Fibroblast of lung (primary cell): ENCODE measurements at regions not wholly inside any gene's neighbourhood (a gene's known extent, or its start where the extent isn't known, plus 50 kb on each side); places are given as distances from the start of the nearest gene placed in this dataset.
A peak's percentile ranks its signal among the peaks of the same experiment; 100 is the strongest.
"Not testable (repeated sequence)": the region's sequence is repeated elsewhere in the genome, so short reads cannot be mapped to it uniquely, and the experiment has no call there.

Experiments used
- DNase-seq, 2 donors: peaks; one replicate each; pipeline versions ENCODE4 v3.0.0 to v3.0.0-alpha.2; 2010; ENCODE audit warnings: low read depth in 2 of 2
- H2AFZ ChIP-seq: 2 replicates; pipeline ENCODE4 v1.5.1; 2012; ENCODE audit warnings: low read length, control low read depth, inconsistent platforms
- H3K27ac ChIP-seq: 2 replicates; pipeline ENCODE4 v1.5.1; 2011; ENCODE audit warnings: low read length, control low read depth; ENCODE audit not compliant: insufficient read depth
- H3K27me3 ChIP-seq: 2 replicates; pipeline ENCODE4 v1.5.1; 2011; ENCODE audit warnings: mild to moderate bottlenecking, low read length; ENCODE audit not compliant: control insufficient read depth, insufficient read depth
- H3K36me3 ChIP-seq: 2 replicates; pipeline ENCODE4 v1.5.1; 2011; ENCODE audit warnings: low read length; ENCODE audit not compliant: control insufficient read depth, insufficient read depth
- H3K4me1 ChIP-seq: 2 replicates; pipeline ENCODE4 v1.5.1; 2011; ENCODE audit warnings: low read length; ENCODE audit not compliant: control insufficient read depth, insufficient read depth; ENCODE audit errors: extremely low read depth
- H3K4me2 ChIP-seq: 2 replicates; pipeline ENCODE4 v1.5.1; 2011; ENCODE audit warnings: low read length, control low read depth; ENCODE audit not compliant: insufficient read depth; ENCODE audit errors: extremely low read depth
- H3K4me3 ChIP-seq, 4 experiments: fragments of 200-600 bp in 1 of 4; sonication (generic) in 1 of 4; replicated peaks in 1 of 4; 2 replicates each; pipeline ENCODE4 v1.5.1; 2011 to 2016; ENCODE audit warnings: low read length in 4 of 4, low read depth in 3 of 4, mild to moderate bottlenecking in 3 of 4, control low read depth in 2 of 4, inconsistent platforms in 1 of 4, mixed read lengths in 1 of 4; ENCODE audit not compliant: insufficient read depth in 1 of 4; ENCODE audit errors: control extremely low read depth in 1 of 4
- H3K79me2 ChIP-seq: 2 replicates; pipeline ENCODE4 v1.5.1; 2012; ENCODE audit warnings: mild to moderate bottlenecking, low read length, inconsistent platforms; ENCODE audit not compliant: control insufficient read depth, insufficient read depth
- H3K9ac ChIP-seq: 2 replicates; pipeline ENCODE4 v1.5.1; 2011; ENCODE audit warnings: mild to moderate bottlenecking, low read length, control low read depth; ENCODE audit not compliant: insufficient read depth
- H3K9me3 ChIP-seq: 2 replicates; pipeline ENCODE4 v1.5.1; 2012; ENCODE audit warnings: low read depth, low read length; ENCODE audit not compliant: control insufficient read depth, insufficient read depth
- H4K20me1 ChIP-seq: 2 replicates; pipeline ENCODE4 v1.5.1; 2011; ENCODE audit warnings: low read length; ENCODE audit not compliant: control insufficient read depth, insufficient read depth; ENCODE audit errors: extremely low read depth
- EZH2 ChIP-seq: IDR thresholded peaks from 2 replicates; pipeline ENCODE4 v1.5.1; 2012; ENCODE audit warnings: low read length, control low read depth, mild to moderate bottlenecking; ENCODE audit errors: missing control alignments
- TF ChIP-seq, protein P1 (sequence below), 2 donors: IDR thresholded peaks in 1 of 2; conservative IDR thresholded peaks in 1 of 2; 1 replicate in 1 of 2; 2 replicates in 1 of 2; pipeline ENCODE4 v1.5.1; 2011 to 2012; ENCODE audit warnings: low read length in 2 of 2, control low read depth in 1 of 2, inconsistent platforms in 1 of 2, low read depth in 1 of 2, mild to moderate bottlenecking in 1 of 2

DNA sequence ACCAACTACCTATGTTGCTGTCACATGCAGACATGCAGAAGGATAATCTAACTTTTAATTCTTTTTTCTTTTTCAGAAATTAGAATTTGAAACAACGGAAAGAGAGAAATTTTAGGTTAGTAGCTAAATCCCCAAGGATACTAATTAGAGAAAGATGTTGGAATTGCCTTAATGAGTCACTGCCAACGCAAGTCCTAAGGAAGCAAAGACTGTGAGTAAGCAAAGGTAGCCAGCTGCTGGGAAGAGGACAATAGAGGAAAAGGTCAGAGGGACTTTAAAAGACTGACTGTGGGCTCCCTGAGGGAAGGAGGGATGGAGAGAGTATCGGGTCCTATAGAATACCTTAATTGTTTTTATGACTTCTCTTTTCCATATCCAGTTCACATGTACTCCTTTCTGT is 461.9 kb upstream of the PAPPA start:
- TF ChIP-seq, protein P1, sequence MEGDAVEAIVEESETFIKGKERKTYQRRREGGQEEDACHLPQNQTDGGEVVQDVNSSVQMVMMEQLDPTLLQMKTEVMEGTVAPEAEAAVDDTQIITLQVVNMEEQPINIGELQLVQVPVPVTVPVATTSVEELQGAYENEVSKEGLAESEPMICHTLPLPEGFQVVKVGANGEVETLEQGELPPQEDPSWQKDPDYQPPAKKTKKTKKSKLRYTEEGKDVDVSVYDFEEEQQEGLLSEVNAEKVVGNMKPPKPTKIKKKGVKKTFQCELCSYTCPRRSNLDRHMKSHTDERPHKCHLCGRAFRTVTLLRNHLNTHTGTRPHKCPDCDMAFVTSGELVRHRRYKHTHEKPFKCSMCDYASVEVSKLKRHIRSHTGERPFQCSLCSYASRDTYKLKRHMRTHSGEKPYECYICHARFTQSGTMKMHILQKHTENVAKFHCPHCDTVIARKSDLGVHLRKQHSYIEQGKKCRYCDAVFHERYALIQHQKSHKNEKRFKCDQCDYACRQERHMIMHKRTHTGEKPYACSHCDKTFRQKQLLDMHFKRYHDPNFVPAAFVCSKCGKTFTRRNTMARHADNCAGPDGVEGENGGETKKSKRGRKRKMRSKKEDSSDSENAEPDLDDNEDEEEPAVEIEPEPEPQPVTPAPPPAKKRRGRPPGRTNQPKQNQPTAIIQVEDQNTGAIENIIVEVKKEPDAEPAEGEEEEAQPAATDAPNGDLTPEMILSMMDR (conservative IDR thresholded peaks at IDR 0.05 in 1 of 2, IDR thresholded peaks at IDR 0.05 in 1 of 2; ENCODE audit: low read depth in 1 of 2, low read length in 2 of 2) = no peak
- TF ChIP-seq EZH2 = no peak
- Histone ChIP-seq H3K4me2 (peak overlapping the region; percentile 13), H3K27me3 (no peaks in the 10 kb centered on the region), H2AFZ (no peak overlapping the region), H3K27ac (peak overlapping the region; percentile 93), H3K9me3 (no peaks in the 10 kb centered on the region), H3K4me3 (no peak overlapping the region), H3K4me1 (peaks cover 6% of the 10 kb centered on the region), H3K79me2 (no peaks in the 10 kb centered on the region), H3K9ac (no peak overlapping the region), H4K20me1 (no peaks in the 10 kb centered on the region), H3K36me3 (no peaks in the 10 kb centered on the region)
- DNase-seq = peak; percentile 74 to 83

DNA sequence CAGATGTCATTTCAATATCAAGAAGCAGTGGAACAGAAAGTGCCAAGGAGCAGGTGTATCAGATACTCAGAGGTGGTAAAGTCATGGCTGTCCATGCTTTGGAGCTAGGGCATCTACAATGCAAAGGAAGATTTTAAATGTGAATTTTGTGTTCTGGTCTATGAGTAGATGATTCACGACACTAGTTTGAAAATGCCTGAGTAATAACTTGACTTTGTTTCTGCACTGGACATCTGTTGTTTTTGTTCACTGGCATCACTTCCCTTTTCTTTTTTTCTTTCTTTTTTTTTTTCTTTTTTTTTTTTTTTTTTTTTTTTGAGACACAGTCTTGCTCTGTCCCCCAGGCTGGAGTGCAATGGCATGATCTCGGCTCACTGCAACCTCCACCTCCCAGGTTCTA is 460.7 kb upstream of the PAPPA start:
- H2AFZ ChIP-seq, H3K36me3 ChIP-seq, H3K9ac ChIP-seq, H3K27me3 ChIP-seq, H4K20me1 ChIP-seq, H3K9me3 ChIP-seq, H3K79me2 ChIP-seq, H3K4me1 ChIP-seq, H3K4me2 ChIP-seq, H3K4me3 ChIP-seq: not testable (repeated sequence)
- H3K27ac ChIP-seq = peak overlapping the region; percentile 93
- DNase-seq = peak in 1 of 2 donors; percentile 45

DNA sequence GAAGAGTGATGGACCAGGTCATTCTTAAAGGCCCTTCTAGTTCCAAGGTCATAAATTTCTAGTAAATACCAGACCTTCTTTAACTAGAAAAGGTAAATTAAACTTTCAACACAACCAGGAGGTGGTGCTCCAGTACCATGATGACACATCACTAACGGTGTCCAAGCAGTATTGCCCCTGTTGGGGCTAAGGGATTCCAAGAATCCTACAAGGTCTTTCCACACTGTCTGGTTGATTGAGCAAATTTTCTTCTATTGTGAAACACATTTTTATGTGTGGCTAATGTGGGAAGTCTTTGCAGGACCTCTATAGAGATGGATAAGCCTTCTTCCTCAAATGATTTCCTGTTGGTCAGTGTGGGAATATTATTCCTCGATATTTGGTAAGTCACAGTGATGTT is 459.6 kb upstream of the PAPPA start:
- no peaks in the 10 kb centered on the region for H3K9me3 ChIP-seq
- DNase-seq = peak; percentile 85 to 95
- H3K27ac ChIP-seq = no peak overlapping the region
- H3K27me3 ChIP-seq = no peaks in the 10 kb centered on the region
- peaks cover 6% of the 10 kb centered on the region for H3K4me1 ChIP-seq
- no peaks in the 10 kb centered on the region for H3K79me2 ChIP-seq
- H3K9ac ChIP-seq = no peak overlapping the region
- TF ChIP-seq, protein P1 (conservative IDR thresholded peaks at IDR 0.05 in 1 of 2, IDR thresholded peaks at IDR 0.05 in 1 of 2; ENCODE audit: low read depth in 1 of 2, low read length in 2 of 2) = peak; percentile 37 to 50
- no peak for TF ChIP-seq EZH2
- no peak overlapping the region for H3K4me2 ChIP-seq
- no peak overlapping the region for H2AFZ ChIP-seq
- no peaks in the 10 kb centered on the region for H3K36me3 ChIP-seq
- no peak overlapping the region for H3K4me3 ChIP-seq
- H4K20me1 ChIP-seq = no peaks in the 10 kb centered on the region
